ENCODE measurements at regions not wholly inside any gene's neighbourhood (a gene's known extent, or its start where the extent isn't known, plus 50 kb on each side); places are given as distances from the start of the nearest gene placed in this dataset.

DNA sequence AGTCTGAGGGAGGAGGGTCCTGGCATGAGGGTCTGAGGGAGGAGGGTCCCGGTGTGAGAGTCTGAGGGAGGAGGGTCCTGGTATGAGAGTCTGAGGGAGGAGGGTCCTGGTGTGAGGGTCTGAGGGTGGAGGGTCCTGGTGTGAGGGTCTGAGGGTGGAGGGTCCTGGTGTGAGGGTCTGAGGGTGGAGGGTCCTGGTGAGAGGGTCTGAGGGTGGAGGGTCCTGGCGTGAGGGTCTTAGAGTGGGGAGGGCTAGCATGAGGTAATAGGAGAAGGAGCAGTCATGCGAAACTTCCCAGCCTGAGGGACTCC, 194.8 kb downstream of the TEX29 start:
- POLR2A ChIA-PET, result no interaction called here
- no peaks in the 10 kb centered on the region for H3K79me2 ChIP-seq (ENCODE audit: insufficient read depth)
- peaks cover 22% of the 10 kb centered on the region for H3K27me3 ChIP-seq (ENCODE audit: insufficient read depth)
- H3K9me3 ChIP-seq, result no peaks in the 10 kb centered on the region
- DNase-seq, result no peak
- no peak overlapping the region for H2AFZ ChIP-seq (ENCODE audit: low read depth)
- H3K36me3 ChIP-seq (replicated peaks in 1 of 2; ENCODE audit: control insufficient read depth in 1 of 2, insufficient read depth in 2 of 2, low read length in 1 of 2), result no peaks in the 10 kb centered on the region
- TF ChIP-seq FOXM1 (IDR thresholded peaks at IDR 0.05; ENCODE audit: low read depth), result no peak
- TF ChIP-seq, protein P1, sequence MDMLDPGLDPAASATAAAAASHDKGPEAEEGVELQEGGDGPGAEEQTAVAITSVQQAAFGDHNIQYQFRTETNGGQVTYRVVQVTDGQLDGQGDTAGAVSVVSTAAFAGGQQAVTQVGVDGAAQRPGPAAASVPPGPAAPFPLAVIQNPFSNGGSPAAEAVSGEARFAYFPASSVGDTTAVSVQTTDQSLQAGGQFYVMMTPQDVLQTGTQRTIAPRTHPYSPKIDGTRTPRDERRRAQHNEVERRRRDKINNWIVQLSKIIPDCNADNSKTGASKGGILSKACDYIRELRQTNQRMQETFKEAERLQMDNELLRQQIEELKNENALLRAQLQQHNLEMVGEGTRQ (IDR thresholded peaks at IDR 0.05; ENCODE audit: borderline replicate concordance, low read depth, low read length), result no peak
- no peak for TF ChIP-seq TCF12 (IDR thresholded peaks at IDR 0.05)
- no peak for TF ChIP-seq IRF3 (IDR thresholded peaks at IDR 0.05; ENCODE audit: low read depth, low read length)
- no peak for TF ChIP-seq ELF1 (IDR thresholded peaks at IDR 0.05)
- no peak overlapping the region for H3K27ac ChIP-seq (ENCODE audit: low read depth in 2 of 2, low read length in 1 of 2)
- H3F3A ChIP-seq (replicated peaks; ENCODE audit: insufficient read depth), result no peaks in the 10 kb centered on the region
- no peaks in the 10 kb centered on the region for H4K20me1 ChIP-seq (ENCODE audit: insufficient read depth)
- no peak overlapping the region for H3K4me3 ChIP-seq (ENCODE audit: low read depth in 2 of 2, low read length in 1 of 2)
- H3K4me1 ChIP-seq (ENCODE audit: control insufficient read depth in 1 of 2, insufficient read depth in 2 of 2, low read depth in 1 of 2, low read length in 1 of 2), result no peaks in the 10 kb centered on the region; a peak in 1 of 4 replicates
- no peak overlapping the region for H3K4me2 ChIP-seq
- 0% methylated on average over 2 of the region's 3 CpGs for WGBS (ENCODE audit: low lambda C conversion rate)
- CTCF ChIA-PET, result no interaction called here
- H3K9ac ChIP-seq, result no peak overlapping the region
- H3K9me2 ChIP-seq, result no peaks in the 10 kb centered on the region

DNA sequence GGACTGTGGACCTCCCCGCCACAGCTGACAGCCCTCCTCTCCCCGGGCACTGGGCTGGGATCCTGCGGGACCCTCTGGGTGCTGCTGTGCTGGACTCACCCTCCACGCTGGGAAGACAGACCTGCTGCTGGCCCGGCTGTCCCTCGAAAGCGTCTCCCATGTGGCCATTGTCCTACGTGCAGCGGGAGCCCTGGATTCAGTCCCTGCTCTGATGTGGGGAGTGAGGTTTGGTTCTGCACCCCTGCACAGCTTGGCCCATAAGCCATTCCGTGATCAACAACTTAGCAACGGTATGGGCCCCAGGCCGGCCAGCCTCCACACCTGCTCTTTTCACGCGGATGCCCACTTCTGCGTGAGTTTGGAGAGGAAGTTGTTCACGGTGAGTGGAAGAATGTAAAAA, 195.2 kb downstream of the TEX29 start:
- ChIA-PET CTCF (interaction anchor here (1.2 kb wide), 1 partner anchor 40 kb away, joined by 3 read pairs; no protein-coding TSS in a partner anchor), POLR2A (no interaction called here)
- no peaks in the 10 kb centered on the region for H3K36me3 ChIP-seq (replicated peaks in 1 of 2; ENCODE audit: control insufficient read depth in 1 of 2, insufficient read depth in 2 of 2, low read length in 1 of 2)
- no peak for DNase-seq
- H3K27ac ChIP-seq (ENCODE audit: low read depth in 2 of 2, low read length in 1 of 2), result no peak overlapping the region
- no peak overlapping the region for H2AFZ ChIP-seq (ENCODE audit: low read depth)
- TF ChIP-seq ZBTB33 (IDR thresholded peaks at IDR 0.05; ENCODE audit: borderline replicate concordance, low read depth) (no peak), JUND (IDR thresholded peaks at IDR 0.05) (no peak), POLR2AphosphoS5 (IDR thresholded peaks at IDR 0.05; ENCODE audit: low read depth, low read length) (no peak), TAF1 (IDR thresholded peaks at IDR 0.05; ENCODE audit: borderline replicate concordance, low read depth, low read length) (no peak), FOSL2 (IDR thresholded peaks at IDR 0.05; ENCODE audit: borderline replicate concordance, low read depth) (no peak), FOXM1 (IDR thresholded peaks at IDR 0.05; ENCODE audit: low read depth) (no peak), SMC3 (IDR thresholded peaks at IDR 0.05; ENCODE audit: low read depth, low read length) (no peak), TCF12 (IDR thresholded peaks at IDR 0.05) (no peak)
- TF ChIP-seq, protein P1 (IDR thresholded peaks at IDR 0.05; ENCODE audit: borderline replicate concordance, low read depth, low read length), result no peak
- H3K4me2 ChIP-seq, result no peak overlapping the region
- 15% methylated on average over 11 of the region's 16 CpGs for WGBS (ENCODE audit: low lambda C conversion rate)
- no peaks in the 10 kb centered on the region for H3K79me2 ChIP-seq (ENCODE audit: insufficient read depth)
- peaks cover 18% of the 10 kb centered on the region for H3K27me3 ChIP-seq (ENCODE audit: insufficient read depth)
- no peak overlapping the region for H3K9ac ChIP-seq
- no peaks in the 10 kb centered on the region; a peak in 1 of 4 replicates for H3K4me1 ChIP-seq (ENCODE audit: control insufficient read depth in 1 of 2, insufficient read depth in 2 of 2, low read depth in 1 of 2, low read length in 1 of 2)
- H3K9me3 ChIP-seq, result no peaks in the 10 kb centered on the region
- no peak overlapping the region for H3K4me3 ChIP-seq (ENCODE audit: low read depth in 2 of 2, low read length in 1 of 2)
- no peaks in the 10 kb centered on the region for H4K20me1 ChIP-seq (ENCODE audit: insufficient read depth)
- no peaks in the 10 kb centered on the region for H3F3A ChIP-seq (replicated peaks; ENCODE audit: insufficient read depth)
- no peaks in the 10 kb centered on the region for H3K9me2 ChIP-seq

All from SK-N-SH (cell line).